Neural cell (in vitro differentiated cells): ENCODE measurements at regions not wholly inside any gene's neighbourhood (a gene's known extent, or its start where the extent isn't known, plus 50 kb on each side); places are given as distances from the start of the nearest gene placed in this dataset.

Experiments
- H2AFZ ChIP-seq: fragments of 200-600, 300-800 bp; sonication (generic), shearing (Covaris generic); 2 replicates; pipeline ENCODE4 v1.6.0; 2014; ENCODE audit warnings: low read depth, mild to moderate bottlenecking, antibody characterized with exemption, low read length, moderate library complexity
- H3F3A ChIP-seq: fragments of 200-600 bp; shearing (Covaris generic); 2 replicates; pipeline ENCODE4 v1.6.1; 2016; ENCODE audit warnings: mild to moderate bottlenecking, moderate library complexity, mixed read lengths, antibody characterized with exemption, low read length; ENCODE audit not compliant: insufficient read depth, poor library complexity, severe bottlenecking
- H3K27ac ChIP-seq: fragments of 200-600, 300-800 bp; sonication (generic), shearing (Covaris generic); 2 replicates; pipeline ENCODE4 v1.5.1; 2014; ENCODE audit warnings: mild to moderate bottlenecking, low read length, moderate library complexity
- H3K27me3 ChIP-seq: fragments of 300-800, 200-600 bp; sonication (generic), shearing (Covaris generic); 2 replicates; pipeline ENCODE4 v1.6.0; 2014; ENCODE audit warnings: mild to moderate bottlenecking, low read depth, low read length, moderate library complexity; ENCODE audit not compliant: insufficient read depth
- H3K36me3 ChIP-seq: fragments of 300-800, 200-600 bp; sonication (generic), shearing (Covaris generic); 2 replicates; pipeline ENCODE4 v1.5.1; 2014; ENCODE audit warnings: mild to moderate bottlenecking, antibody characterized with exemption, low read length, moderate library complexity; ENCODE audit not compliant: insufficient read depth
- H3K4me2 ChIP-seq: fragments of 300-800, 200-600 bp; sonication (generic), shearing (Covaris generic); 2 replicates; pipeline ENCODE4 v1.6.0; 2014; ENCODE audit warnings: mild to moderate bottlenecking, low read length
- H3K4me3 ChIP-seq: fragments of 300-800, 200-600 bp; sonication (generic), shearing (Covaris generic); 2 replicates; pipeline ENCODE4 v1.5.1; 2014; ENCODE audit warnings: mild to moderate bottlenecking, low read length, moderate library complexity
- H3K79me2 ChIP-seq: fragments of 200-600 bp; shearing (Covaris generic); replicated peaks from 2 replicates; pipeline ENCODE4 v1.6.0; 2014; ENCODE audit warnings: mild to moderate bottlenecking, low read length, moderate library complexity; ENCODE audit not compliant: insufficient read depth
- H3K9ac ChIP-seq: fragments of 300-800, 200-600 bp; sonication (generic), shearing (Covaris generic); 2 replicates; pipeline ENCODE4 v1.6.1; 2016; ENCODE audit warnings: mild to moderate bottlenecking, low read length, mixed read lengths
- H3K9me2 ChIP-seq: fragments of 200-600 bp; shearing (Covaris generic); 2 replicates; pipeline ENCODE4 v1.6.1; 2016; ENCODE audit warnings: mild to moderate bottlenecking, low read length, mixed read lengths; ENCODE audit not compliant: insufficient read depth
- H3K9me3 ChIP-seq: fragments of 200-600, 300-800 bp; sonication (generic), shearing (Covaris generic); 2 replicates; pipeline ENCODE4 v1.6.1; 2016; ENCODE audit warnings: mild to moderate bottlenecking, mixed run types, low read length, moderate library complexity, mixed read lengths
- H4K20me1 ChIP-seq: fragments of 200-600 bp; shearing (Covaris generic); 2 replicates; pipeline ENCODE4 v1.6.1; 2016; ENCODE audit warnings: mild to moderate bottlenecking, mixed run types; ENCODE audit not compliant: insufficient read depth
- CTCF ChIP-seq: fragments of 450-650 bp; IDR thresholded peaks from 2 replicates; pipeline ENCODE4 v1.5.1; 2014; ENCODE audit warnings: antibody characterized with exemption, mild to moderate bottlenecking, moderate library complexity; ENCODE audit not compliant: poor library complexity, severe bottlenecking
- EP300 ChIP-seq: fragments of 450-650 bp; conservative IDR thresholded peaks from 2 replicates; pipeline ENCODE4 v1.6.1; 2014; ENCODE audit warnings: antibody characterized with exemption, mild to moderate bottlenecking, moderate library complexity; ENCODE audit not compliant: poor library complexity, severe bottlenecking
- EZH2 ChIP-seq: fragments of 200-600, 300-800 bp; shearing (Covaris generic), sonication (generic); IDR thresholded peaks from 2 replicates; pipeline ENCODE4 v1.6.1; 2014; ENCODE audit warnings: antibody characterized with exemption, low read length, borderline replicate concordance, mild to moderate bottlenecking; ENCODE audit not compliant: insufficient read depth, poor library complexity, severe bottlenecking
- MXI1 ChIP-seq: fragments of 450-650 bp; conservative IDR thresholded peaks from 2 replicates; pipeline ENCODE4 v1.6.1; 2014; ENCODE audit warnings: antibody characterized with exemption, mild to moderate bottlenecking; ENCODE audit not compliant: poor library complexity, severe bottlenecking
- POLR2AphosphoS5 ChIP-seq: IDR thresholded peaks from 2 replicates; pipeline ENCODE4 v1.6.1; 2012
- RAD21 ChIP-seq: fragments of 450-650 bp; conservative IDR thresholded peaks from 2 replicates; pipeline ENCODE4 v1.6.1; 2014; ENCODE audit warnings: antibody characterized with exemption, mild to moderate bottlenecking, moderate library complexity
- REST ChIP-seq: IDR thresholded peaks from 2 replicates; pipeline ENCODE4 v1.6.1; 2012; ENCODE audit warnings: borderline replicate concordance
- SMC3 ChIP-seq: fragments of 450-650 bp; conservative IDR thresholded peaks from 2 replicates; pipeline ENCODE4 v1.6.1; 2014; ENCODE audit warnings: antibody characterized with exemption, mild to moderate bottlenecking, moderate library complexity; ENCODE audit not compliant: poor library complexity
- TAF1 ChIP-seq: IDR thresholded peaks from 2 replicates; pipeline ENCODE4 v1.6.1; 2012; ENCODE audit warnings: low read depth

- no peak for TF ChIP-seq TAF1
- TF ChIP-seq MXI1 = no peak
Measured at GRCh38 chr4:189377569-189377968, 563.1 kb upstream of the FRG1 start (continued).

GRCh38 chr4:189385098-189385497 is 555.6 kb upstream of the FRG1 start:
- H4K20me1 ChIP-seq = no peaks in the 10 kb centered on the region
- H3K4me2 ChIP-seq = no peak overlapping the region
- H3K27me3 ChIP-seq = no peaks in the 10 kb centered on the region
- no peak overlapping the region for H3K4me3 ChIP-seq
- H3K36me3 ChIP-seq = no peaks in the 10 kb centered on the region
- no peaks in the 10 kb centered on the region for H3K9me3 ChIP-seq
- H3K9ac ChIP-seq = no peak overlapping the region
- H3K27ac ChIP-seq = no peak overlapping the region
- no peak overlapping the region for H2AFZ ChIP-seq
- H3K79me2 ChIP-seq = no peaks in the 10 kb centered on the region
- H3K9me2 ChIP-seq = no peaks in the 10 kb centered on the region
- no peak for TF ChIP-seq EZH2
- no peak for TF ChIP-seq REST
- TF ChIP-seq POLR2AphosphoS5 = no peak
- TF ChIP-seq RAD21 = no peak
- no peak for TF ChIP-seq EP300
- no peak for TF ChIP-seq SMC3
- TF ChIP-seq MXI1 = no peak
- TF ChIP-seq TAF1 = no peak
- TF ChIP-seq CTCF = no peak
- H3F3A ChIP-seq = no peaks in the 10 kb centered on the region

GRCh38 chr4:189385579-189385978 is 555.1 kb upstream of the FRG1 start:
- Histone ChIP-seq H3K9me3 (no peaks in the 10 kb centered on the region), H3K79me2 (no peaks in the 10 kb centered on the region), H3K4me2 (no peak overlapping the region), H3F3A (no peaks in the 10 kb centered on the region), H3K9me2 (no peaks in the 10 kb centered on the region), H3K4me3 (no peak overlapping the region), H2AFZ (no peak overlapping the region), H3K27ac (no peak overlapping the region), H3K27me3 (no peaks in the 10 kb centered on the region), H3K36me3 (no peaks in the 10 kb centered on the region), H4K20me1 (no peaks in the 10 kb centered on the region), H3K9ac (no peak overlapping the region)
- TF ChIP-seq TAF1 (no peak), RAD21 (peak; percentile 29), SMC3 (no peak), EZH2 (no peak), CTCF (no peak), POLR2AphosphoS5 (no peak)
